HepG2 (cell line): ENCODE measurements at regions not wholly inside any gene's neighbourhood (a gene's known extent, or its start where the extent isn't known, plus 50 kb on each side); places are given as distances from the start of the nearest gene placed in this dataset.

Experiments
- ATAC-seq: fragments of 200-7000 bp; cut with Tn5 transposase; 3 replicates; pipeline ENCODE4 v1.9.1; 2020; ENCODE audit warnings: mild to moderate bottlenecking, moderate library complexity
- BruUV-seq: library from RNA; stranded (reverse); fragments of 400-500 nt; replicated peaks from 2 replicates; lab custom pipeline; 2021; lab: Mats Ljungman, UMichigan
- CTCF ChIA-PET: fragments of 300-600 bp; formaldehyde crosslinking; extraction: SDS; loops from one replicate; lab custom pipeline; 2021; ENCODE audit warnings: low total read pairs, inconsistent platforms, low intra/inter-chr PET ratio; lab: Yijun Ruan, JAX
- POLR2A ChIA-PET: fragments of 350-600 bp; sonication (Branson Sonifier 250); formaldehyde crosslinking; loops from one replicate; lab custom pipeline; 2020; ENCODE audit warnings: antibody characterized with exemption, inconsistent platforms; lab: Yijun Ruan, JAX
- DNase-seq: peaks from one replicate; pipeline ENCODE4 v3.0.0-alpha.2; 2015; ENCODE audit warnings: low spot score
- FAIRE-seq: peaks from 3 replicates; lab custom pipeline; 2011; peaks lifted over from hg19 to GRCh38; lab: Jason Lieb, UNC
- H2AFZ ChIP-seq: one replicate; pipeline ENCODE4 v1.6.1; 2011; ENCODE audit warnings: low read length, inconsistent platforms
- H3K27ac ChIP-seq: fragments of 300-600 bp; 3 replicates; pipeline ENCODE4 v1.8.0; 2011; ENCODE audit warnings: mixed run types, mild to moderate bottlenecking, mixed read lengths, low read length, inconsistent platforms; ENCODE audit not compliant: insufficient read depth; ENCODE audit errors: extremely low read length
- H3K27me3 ChIP-seq, 2 experiments: fragments of 200-600 bp in 1 of 2; 2 replicates in 1 of 2; 3 replicates in 1 of 2; pipeline versions ENCODE4 v1.6.0 to v1.8.0; 2011; ENCODE audit warnings: low read length in 2 of 2, mild to moderate bottlenecking in 2 of 2, moderate library complexity in 2 of 2, inconsistent platforms in 1 of 2; ENCODE audit not compliant: insufficient read depth in 2 of 2, control insufficient read depth in 1 of 2
- H3K36me3 ChIP-seq, 2 experiments: fragments of 200-600 bp in 1 of 2; replicated peaks in 1 of 2; 2 replicates in 1 of 2; 3 replicates in 1 of 2; pipeline versions ENCODE4 v1.5.1 to v1.8.0; 2011; ENCODE audit warnings: low read length in 2 of 2, inconsistent platforms in 1 of 2; ENCODE audit not compliant: insufficient read depth in 2 of 2, control insufficient read depth in 1 of 2
- H3K4me1 ChIP-seq: 2 replicates; pipeline ENCODE4 v1.5.1; 2012; ENCODE audit warnings: low read length, inconsistent platforms; ENCODE audit not compliant: insufficient read depth
- H3K4me2 ChIP-seq: 2 replicates; pipeline ENCODE4 v1.6.0; 2011; ENCODE audit warnings: low read depth, low read length, inconsistent platforms
- H3K4me3 ChIP-seq, 3 experiments: fragments of 200-600 bp in 1 of 3; sonication (generic), shearing (Covaris generic) in 1 of 3; replicated peaks in 1 of 3; 2 replicates each; pipeline ENCODE4 v1.5.1; 2011 to 2016; ENCODE audit warnings: low read length in 3 of 3, inconsistent platforms in 2 of 3, low read depth in 2 of 3, mild to moderate bottlenecking in 2 of 3, control low read depth in 1 of 3, mixed read lengths in 1 of 3; ENCODE audit not compliant: insufficient read depth in 1 of 3
- H3K79me2 ChIP-seq: one replicate; pipeline ENCODE4 v1.6.1; 2011; ENCODE audit warnings: low read length, inconsistent platforms; ENCODE audit not compliant: insufficient read depth
- H3K9ac ChIP-seq: 2 replicates; pipeline ENCODE4 v1.6.0; 2011; ENCODE audit warnings: mild to moderate bottlenecking, low read depth, low read length, inconsistent platforms; ENCODE audit not compliant: insufficient read depth
- H3K9me3 ChIP-seq: 2 replicates; pipeline ENCODE4 v1.5.1; 2012; ENCODE audit warnings: mild to moderate bottlenecking, low read length
- H4K20me1 ChIP-seq: 2 replicates; pipeline ENCODE4 v1.6.0; 2011; ENCODE audit warnings: inconsistent platforms, mild to moderate bottlenecking, low read length, moderate library complexity; ENCODE audit not compliant: insufficient read depth
- FOXK1 ChIP-seq: sonication (generic); formaldehyde crosslinking; IDR thresholded peaks from 2 replicates; pipeline ENCODE4 v1.4.0; 2020; ENCODE audit warnings: low read depth, missing genetic modification reagents, borderline replicate concordance
- HNRNPK ChIP-seq: fragments of 200-400 bp; formaldehyde crosslinking; IDR thresholded peaks from 2 replicates; pipeline ENCODE4 v1.6.1; 2018; ENCODE audit warnings: low read length, low read depth, moderate library complexity, mild to moderate bottlenecking; ENCODE audit not compliant: poor library complexity, severe bottlenecking
- KIAA2018 ChIP-seq: sonication (generic); formaldehyde crosslinking; IDR thresholded peaks from 2 replicates; pipeline ENCODE4 v1.5.0; 2020; ENCODE audit warnings: mild to moderate bottlenecking, missing genetic modification reagents, borderline replicate concordance
- ZNF20 ChIP-seq: sonication (generic); formaldehyde crosslinking; IDR thresholded peaks from 2 replicates; pipeline ENCODE4 v1.4.0; 2020; ENCODE audit warnings: mild to moderate bottlenecking, moderate library complexity, missing genetic modification reagents
- ZNF256 ChIP-seq: sonication (generic); formaldehyde crosslinking; conservative IDR thresholded peaks from 2 replicates; pipeline ENCODE4 v1.4.0; 2020; ENCODE audit warnings: missing genetic modification reagents
- WGBS: methylation state at CpG from one replicate; pipeline ENCODE4 v1.1.6; 2017; ENCODE audit warnings: low lambda C conversion rate; 5-methylcytosine and 5-hydroxymethylcytosine counted together
- in situ Hi-C: cut with HindIII; loops from 2 replicates; pipeline ENCODE4 v1.10.0; 2017; ENCODE audit warnings: low pct_unique_long_range_greater_than_20kb; ENCODE audit not compliant: extremely low pct_ligation_motif_present
- intact Hi-C: fragments of 100-400 bp; cut with micrococcal nuclease; formaldehyde crosslinking; loops from one replicate; pipeline ENCODE4 v1.10.0; 2022; ENCODE audit not compliant: unreplicated experiment
- TF ChIP-seq, protein P1 (sequence below): IDR thresholded peaks from 2 replicates; pipeline ENCODE4 v1.4.0; 2020; ENCODE audit warnings: mild to moderate bottlenecking, missing genetic modification reagents

- Histone ChIP-seq H3K79me2 (no peaks in the 10 kb centered on the region), H3K27ac (no peak overlapping the region), H3K4me3 (no peak overlapping the region), H3K9me3 (peaks cover 6% of the 10 kb centered on the region; the same call in 1 of the 2 replicates), H3K4me1 (peaks cover 9% of the 10 kb centered on the region), H3K36me3 (no peaks in the 10 kb centered on the region), H4K20me1 (no peaks in the 10 kb centered on the region)
- ATAC-seq, result no peak
- POLR2A ChIA-PET, result no interaction called here
- no peak for FAIRE-seq
- BruUV-seq, result no TSS peak
- intact Hi-C loops, result loop anchor here (10.0 kb wide), 1 partner anchor 165 kb away; no protein-coding TSS in a partner anchor
- no peak for DNase-seq
- TF ChIP-seq, protein P1, sequence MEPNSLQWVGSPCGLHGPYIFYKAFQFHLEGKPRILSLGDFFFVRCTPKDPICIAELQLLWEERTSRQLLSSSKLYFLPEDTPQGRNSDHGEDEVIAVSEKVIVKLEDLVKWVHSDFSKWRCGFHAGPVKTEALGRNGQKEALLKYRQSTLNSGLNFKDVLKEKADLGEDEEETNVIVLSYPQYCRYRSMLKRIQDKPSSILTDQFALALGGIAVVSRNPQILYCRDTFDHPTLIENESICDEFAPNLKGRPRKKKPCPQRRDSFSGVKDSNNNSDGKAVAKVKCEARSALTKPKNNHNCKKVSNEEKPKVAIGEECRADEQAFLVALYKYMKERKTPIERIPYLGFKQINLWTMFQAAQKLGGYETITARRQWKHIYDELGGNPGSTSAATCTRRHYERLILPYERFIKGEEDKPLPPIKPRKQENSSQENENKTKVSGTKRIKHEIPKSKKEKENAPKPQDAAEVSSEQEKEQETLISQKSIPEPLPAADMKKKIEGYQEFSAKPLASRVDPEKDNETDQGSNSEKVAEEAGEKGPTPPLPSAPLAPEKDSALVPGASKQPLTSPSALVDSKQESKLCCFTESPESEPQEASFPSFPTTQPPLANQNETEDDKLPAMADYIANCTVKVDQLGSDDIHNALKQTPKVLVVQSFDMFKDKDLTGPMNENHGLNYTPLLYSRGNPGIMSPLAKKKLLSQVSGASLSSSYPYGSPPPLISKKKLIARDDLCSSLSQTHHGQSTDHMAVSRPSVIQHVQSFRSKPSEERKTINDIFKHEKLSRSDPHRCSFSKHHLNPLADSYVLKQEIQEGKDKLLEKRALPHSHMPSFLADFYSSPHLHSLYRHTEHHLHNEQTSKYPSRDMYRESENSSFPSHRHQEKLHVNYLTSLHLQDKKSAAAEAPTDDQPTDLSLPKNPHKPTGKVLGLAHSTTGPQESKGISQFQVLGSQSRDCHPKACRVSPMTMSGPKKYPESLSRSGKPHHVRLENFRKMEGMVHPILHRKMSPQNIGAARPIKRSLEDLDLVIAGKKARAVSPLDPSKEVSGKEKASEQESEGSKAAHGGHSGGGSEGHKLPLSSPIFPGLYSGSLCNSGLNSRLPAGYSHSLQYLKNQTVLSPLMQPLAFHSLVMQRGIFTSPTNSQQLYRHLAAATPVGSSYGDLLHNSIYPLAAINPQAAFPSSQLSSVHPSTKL, result no peak
- TF ChIP-seq FOXK1 (no peak), HNRNPK (no peak)
- TF ChIP-seq, all 625 proteins: peak for 0
- H3K27me3 ChIP-seq, result no peaks in the 10 kb centered on the region
- in situ Hi-C loops, result no loop called here
- H3K4me2 ChIP-seq, result no peak overlapping the region
- H3K9ac ChIP-seq, result no peak overlapping the region
- H2AFZ ChIP-seq, result no peak overlapping the region
- CTCF ChIA-PET, result no interaction called here
These were observed 105.3 kb downstream of the DISP1 start for GRCh38 chr1:222920169-222920568.

DNA sequence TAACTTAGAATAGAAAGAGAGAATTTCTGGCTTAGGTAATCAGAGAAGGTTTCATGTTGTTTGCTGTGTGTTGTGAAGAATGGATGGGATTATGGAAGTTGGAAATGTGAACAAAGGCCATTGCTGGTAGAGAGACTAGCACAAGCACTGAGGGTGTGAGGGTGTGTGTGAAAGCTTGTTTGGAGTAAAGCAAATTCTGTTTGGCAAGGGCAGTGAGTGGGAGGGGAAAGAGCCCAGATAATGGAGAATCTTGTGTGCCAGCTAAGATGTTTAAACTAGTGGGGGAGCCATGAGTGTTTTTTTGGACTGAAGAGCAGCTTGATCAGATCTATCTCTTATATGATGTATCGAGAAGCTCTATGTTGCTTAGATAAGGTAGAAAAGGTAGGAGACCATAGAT is 107.1 kb downstream of the DISP1 start:
- Histone ChIP-seq H3K9me3 (peaks cover 2% of the 10 kb centered on the region; the same call in 1 of the 2 replicates), H3K27ac (no peak overlapping the region), H3K4me2 (no peak overlapping the region), H4K20me1 (no peaks in the 10 kb centered on the region), H3K79me2 (no peaks in the 10 kb centered on the region), H3K9ac (no peak overlapping the region), H3K27me3 (no peaks in the 10 kb centered on the region), H3K4me3 (no peak overlapping the region), H2AFZ (no peak overlapping the region), H3K4me1 (peaks cover 9% of the 10 kb centered on the region), H3K36me3 (no peaks in the 10 kb centered on the region)
- no TSS peak for BruUV-seq
- CTCF ChIA-PET, result no interaction called here
- 97% methylated on average over 1 of the region's 1 CpG for WGBS
- in situ Hi-C loops, result no loop called here
- ATAC-seq (no peak), FAIRE-seq (no peak), DNase-seq (no peak)
- POLR2A ChIA-PET, result no interaction called here
- intact Hi-C loops, result loop anchor here (10.0 kb wide), 1 partner anchor 163 kb away; no protein-coding TSS in a partner anchor
- TF ChIP-seq ZNF20 (CRISPR knock-in tag) (no peak), KIAA2018 (CRISPR knock-in tag) (no peak), ZNF256 (CRISPR knock-in tag) (no peak)
